Esophagus squamous epithelium (tissue), 5 donors: ENCODE measurements at regions not wholly inside any gene's neighbourhood (a gene's known extent, or its start where the extent isn't known, plus 50 kb on each side); places are given as distances from the start of the nearest gene placed in this dataset.

Experiments used
- DNase-seq: peaks from one replicate; lab custom pipeline; 2025; lab: John Stamatoyannopoulos, UW
- H3K27ac ChIP-seq, 4 donors: fragments of 200-600 bp; sonication (generic); one replicate each; pipeline ENCODE4 v1.5.1; 2016 to 2019; ENCODE audit warnings: mild to moderate bottlenecking in 1 of 4
- H3K27me3 ChIP-seq, 4 donors: fragments of 200-600 bp; sonication (generic); 1 replicate in 3 of 4; 2 replicates in 1 of 4; pipeline versions ENCODE4 v1.5.1 to v1.6.0; 2017 to 2021; ENCODE audit warnings: antibody characterized with exemption in 1 of 4
- H3K36me3 ChIP-seq, 3 donors: fragments of 200-600 bp; sonication (generic); one replicate each; pipeline ENCODE4 v1.5.1; 2016 to 2019
- H3K4me1 ChIP-seq, 3 donors: fragments of 200-600 bp; sonication (generic); one replicate each; pipeline ENCODE4 v1.5.1; 2017 to 2019
- H3K4me3 ChIP-seq, 4 donors: fragments of 200-600 bp; sonication (generic); 1 replicate in 3 of 4; 2 replicates in 1 of 4; pipeline ENCODE4 v1.5.1; 2016 to 2019; ENCODE audit warnings: mild to moderate bottlenecking in 2 of 4, moderate library complexity in 1 of 4
- H3K9me3 ChIP-seq, 3 donors: fragments of 200-600 bp; sonication (generic); one replicate each; pipeline ENCODE4 v1.5.1; 2016 to 2019
- CTCF ChIP-seq, 6 experiments: fragments of 450-650 bp in 4 of 6; fragments of 200-600 bp in 2 of 6; sonication (generic) in 2 of 6; IDR thresholded peaks; one replicate each; pipeline ENCODE4 v1.5.1; 2016 to 2019; ENCODE audit warnings: antibody characterized with exemption in 6 of 6, mild to moderate bottlenecking in 4 of 6, moderate library complexity in 4 of 6
- POLR2A ChIP-seq, 4 donors: fragments of 450-650 bp; IDR thresholded peaks; one replicate each; pipeline ENCODE4 v1.6.1; 2017; ENCODE audit warnings: antibody characterized with exemption in 4 of 4, mild to moderate bottlenecking in 4 of 4, moderate library complexity in 3 of 4
- WGBS, 2 donors: methylation state at CpG; one replicate each; pipeline ENCODE4 v1.1.5; 2018; 5-methylcytosine and 5-hydroxymethylcytosine counted together
- intact Hi-C: fragments of 100-400 bp; cut with DNase I; formaldehyde crosslinking; loops from one replicate; pipeline ENCODE4 v1.15.0; 2022
- donor health status: DM: yes; HTN: yes; CAD: no.

- intact Hi-C loops: no loop called here
- H3K9me3 ChIP-seq: no peaks in the 10 kb centered on the region
- TF ChIP-seq CTCF (IDR thresholded peaks at IDR 0.05) (no peak), POLR2A (IDR thresholded peaks at IDR 0.05) (no peak)
- no peak overlapping the region for H3K27ac ChIP-seq
- no peaks in the 10 kb centered on the region for H3K36me3 ChIP-seq
- H3K27me3 ChIP-seq: peaks cover 0 to 5% (median 0%) of the 10 kb centered on the region in 4 donors
- 90 to 100% methylated on average over 1 to 2 of the region's 25 CpGs for WGBS, 2 donors
- H3K4me3 ChIP-seq: no peak overlapping the region
- no peak for DNase-seq
- H3K4me1 ChIP-seq: peaks cover 18 to 55% (median 19%) of the 10 kb centered on the region in 3 donors
These were observed 85.4 kb downstream of the SIK1 start for GRCh38 chr21:43341378-43342161.

- Histone ChIP-seq H3K36me3 (no peaks in the 10 kb centered on the region), H3K4me1 (peaks cover 18 to 55% (median 19%) of the 10 kb centered on the region in 3 donors), H3K27me3 (peaks cover 0 to 5% (median 0%) of the 10 kb centered on the region in 4 donors), H3K27ac (peak overlapping the region in 1 of 4 donors; percentile 5), H3K4me3 (no peak overlapping the region), H3K9me3 (no peaks in the 10 kb centered on the region)
- no peak for TF ChIP-seq CTCF (IDR thresholded peaks at IDR 0.05)
- TF ChIP-seq POLR2A (IDR thresholded peaks at IDR 0.05): no peak
- WGBS, 2 donors: 40 to 52% methylated on average over 1 to 11 of the region's 29 CpGs
- intact Hi-C loops: no loop called here
- no peak for DNase-seq
These were observed 86.2 kb downstream of the SIK1 start for GRCh38 chr21:43340491-43341377.

- DNase-seq: no peak
- Histone ChIP-seq H3K27ac (no peak overlapping the region), H3K36me3 (no peaks in the 10 kb centered on the region)
These were observed 87.3 kb downstream of the SIK1 start for GRCh38 chr21:43339668-43340067.

GRCh38 chr21:43338951-43339350 lies 88.0 kb downstream of the SIK1 start:
- TF ChIP-seq POLR2A (IDR thresholded peaks at IDR 0.05) (no peak), CTCF (IDR thresholded peaks at IDR 0.05) (no peak)
- no peak overlapping the region for H3K4me3 ChIP-seq
- H3K9me3 ChIP-seq: no peaks in the 10 kb centered on the region
- H3K27me3 ChIP-seq: peaks cover 0 to 5% (median 0%) of the 10 kb centered on the region in 4 donors
- H3K27ac ChIP-seq: no peak overlapping the region
- intact Hi-C loops: no loop called here
- no peak for DNase-seq
- H3K4me1 ChIP-seq: peaks cover 11 to 43% (median 15%) of the 10 kb centered on the region in 3 donors
- H3K36me3 ChIP-seq: no peaks in the 10 kb centered on the region
- WGBS, 2 donors: 32 to 44% methylated on average over 4 of the region's 5 CpGs

More at GRCh38 chr21:43339668-43340067, 87.3 kb downstream of the SIK1 start:
- peaks cover 15 to 47% (median 17%) of the 10 kb centered on the region in 3 donors for H3K4me1 ChIP-seq
- no peaks in the 10 kb centered on the region for H3K9me3 ChIP-seq
- peaks cover 0 to 5% (median 0%) of the 10 kb centered on the region in 4 donors for H3K27me3 ChIP-seq
- intact Hi-C loops: no loop called here
- TF ChIP-seq CTCF (IDR thresholded peaks at IDR 0.05) (no peak), POLR2A (IDR thresholded peaks at IDR 0.05) (no peak)
- WGBS, 2 donors: 86 to 100% methylated on average over 1 to 7 of the region's 16 CpGs
- no peak overlapping the region for H3K4me3 ChIP-seq
